HG02610 (cell line): ENCODE measurements at regions not wholly inside any gene's neighbourhood (a gene's known extent, or its start where the extent isn't known, plus 50 kb on each side); places are given as distances from the start of the nearest gene placed in this dataset.

ENCODE experiments used
- ATAC-seq: cut with Tn5 transposase; IDR thresholded peaks from one replicate; pipeline ENCODE4 v1.9.1; 2021; ENCODE audit warnings: mild to moderate bottlenecking, moderate library complexity; ENCODE audit not compliant: unreplicated experiment

- ATAC-seq = no peak
Measured at GRCh38 chr13:33454844-33455705, 169.5 kb upstream of the STARD13 start.

- no peak for ATAC-seq
Measured at GRCh38 chr13:33459702-33460101, 174.1 kb upstream of the STARD13 start.

DNA sequence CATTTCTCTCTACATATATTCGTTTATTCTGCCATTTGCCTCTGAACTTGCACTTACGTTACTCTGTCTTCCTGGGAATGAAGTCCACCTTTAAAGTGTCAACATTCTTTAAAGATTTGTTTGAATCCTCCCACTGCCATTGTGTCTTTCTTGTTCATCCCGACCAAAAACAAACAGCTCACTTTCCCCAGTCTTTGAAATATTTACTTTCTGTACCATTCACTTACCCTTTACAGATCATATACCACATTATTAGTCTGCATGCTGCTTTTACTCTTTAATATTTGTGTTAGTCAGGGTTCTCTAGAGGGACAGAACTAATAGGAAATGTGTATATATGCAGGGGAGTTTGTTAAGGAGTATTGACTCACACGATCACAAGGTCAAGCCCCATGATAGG, 176.6 kb upstream of the STARD13 start:
- ATAC-seq = no peak

DNA sequence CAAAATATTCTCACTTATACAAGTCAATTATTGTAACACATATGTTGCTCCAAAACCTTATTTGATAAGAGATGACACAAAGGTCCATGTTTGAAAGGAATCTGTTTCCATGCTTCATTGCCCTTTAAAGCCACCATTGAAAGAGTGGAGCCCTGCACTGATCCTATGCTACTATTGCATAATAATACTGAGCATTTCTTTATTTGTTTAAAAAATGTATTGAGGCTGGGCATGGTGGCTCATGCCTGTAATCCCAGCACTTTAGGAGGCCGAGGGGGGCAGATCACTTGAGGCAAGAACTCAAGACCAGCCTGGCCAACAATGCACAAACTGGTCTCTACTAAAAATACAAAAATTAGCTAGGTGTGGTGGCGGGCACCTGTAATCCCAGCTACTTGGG, 178.8 kb upstream of the STARD13 start:
- ATAC-seq = no peak

- ATAC-seq = no peak
Measured at GRCh38 chr13:33466262-33466661, 180.7 kb upstream of the STARD13 start.

- ATAC-seq = no peak
Measured at GRCh38 chr13:33467556-33467955, 182.0 kb upstream of the STARD13 start.

DNA sequence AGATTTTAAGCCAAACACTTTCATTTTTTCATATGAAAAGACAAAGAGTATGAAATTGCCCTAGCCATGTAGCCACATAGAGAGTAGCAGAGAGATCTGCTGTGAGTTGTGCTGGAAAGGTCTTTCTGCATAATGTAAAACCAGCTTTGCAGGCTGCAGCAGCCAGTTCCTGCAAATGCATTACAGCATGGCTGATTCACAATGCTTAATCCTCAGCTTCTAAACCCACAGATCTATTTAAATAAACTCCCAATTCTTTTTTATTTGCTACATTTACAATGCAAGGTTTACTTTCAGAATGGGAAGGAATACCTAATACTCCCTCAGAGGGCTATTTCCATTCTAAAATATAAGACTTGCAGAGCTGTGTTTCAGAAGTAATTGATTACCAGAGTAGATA, 185.6 kb upstream of the STARD13 start:
- no peak for ATAC-seq

DNA sequence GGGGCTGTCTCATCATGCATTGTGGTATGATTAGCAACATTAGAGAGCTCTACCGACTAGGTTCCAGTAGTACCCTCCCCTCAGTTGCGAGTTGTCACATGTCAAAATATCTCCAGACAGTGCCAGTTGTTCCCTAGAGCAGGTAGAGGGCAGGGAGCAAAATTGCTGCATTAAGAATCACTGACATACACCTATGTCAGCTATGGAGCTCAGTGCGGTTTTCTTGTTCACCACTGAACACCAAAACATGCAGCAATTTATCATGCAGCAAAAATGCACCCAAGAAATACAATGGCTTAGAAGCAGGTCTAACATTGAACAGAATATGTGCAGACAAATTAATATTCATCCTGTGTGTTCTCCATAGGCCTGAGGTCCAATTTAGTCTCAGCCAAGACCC, 186.9 kb upstream of the STARD13 start:
- ATAC-seq = no peak

DNA sequence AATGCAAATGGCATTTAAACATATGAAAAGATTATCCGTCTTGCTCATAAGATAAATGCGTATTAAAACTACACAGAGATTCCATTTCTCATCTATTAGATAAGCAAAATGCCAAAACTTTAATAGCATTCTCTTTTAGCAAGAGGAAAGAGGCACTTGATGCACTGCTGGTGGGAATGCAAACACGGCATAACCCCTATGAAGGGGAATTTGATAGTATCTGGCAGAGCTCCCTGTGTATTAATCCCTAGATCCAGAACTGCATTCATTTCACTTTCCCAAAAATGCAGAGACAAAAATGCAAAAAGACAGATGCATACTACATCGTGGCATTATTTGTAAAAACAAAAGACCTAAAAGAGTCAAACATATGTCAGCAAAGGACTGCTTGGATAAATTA, 193.6 kb upstream of the STARD13 start:
- no peak for ATAC-seq

DNA sequence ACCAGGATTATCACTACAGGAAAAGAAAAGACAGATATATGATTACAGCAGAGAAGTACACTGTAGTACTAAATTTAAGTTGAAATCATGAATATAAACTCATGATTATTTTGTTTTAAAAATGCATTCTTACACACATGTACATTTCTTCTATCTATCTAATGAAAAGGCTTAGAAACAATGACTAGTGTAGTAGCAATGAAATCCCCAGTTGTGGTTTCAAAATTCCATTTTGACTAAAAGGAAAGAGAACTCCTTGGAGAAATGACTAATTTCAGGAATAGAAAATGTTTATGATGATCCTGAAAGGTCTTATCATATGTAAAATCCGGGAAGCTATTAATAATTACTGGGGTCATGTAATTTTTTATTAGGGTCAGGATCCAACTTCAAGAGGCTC, 195.0 kb upstream of the STARD13 start:
- no peak for ATAC-seq

- ATAC-seq = no peak
Measured at GRCh38 chr13:33483471-33483870, 197.9 kb upstream of the STARD13 start.

DNA sequence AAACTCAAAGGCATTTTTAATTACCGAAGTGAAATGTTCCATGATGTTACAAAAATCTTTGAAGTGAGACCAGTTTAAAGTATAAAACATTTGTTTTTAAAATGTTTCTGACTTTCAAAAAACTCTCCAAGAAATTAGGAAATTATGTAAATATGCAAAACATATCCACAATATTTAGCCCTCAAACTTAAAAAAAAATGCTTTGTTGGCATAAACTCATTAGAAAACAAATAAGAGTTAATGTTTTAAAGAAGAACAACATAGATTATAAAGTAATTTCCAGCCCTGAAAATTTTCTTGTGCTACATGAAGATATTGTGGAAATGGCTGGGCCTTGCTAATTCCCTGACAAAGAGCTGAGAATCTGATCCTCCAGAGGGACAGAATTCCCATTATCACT, 199.7 kb upstream of the STARD13 start:
- ATAC-seq = no peak

DNA sequence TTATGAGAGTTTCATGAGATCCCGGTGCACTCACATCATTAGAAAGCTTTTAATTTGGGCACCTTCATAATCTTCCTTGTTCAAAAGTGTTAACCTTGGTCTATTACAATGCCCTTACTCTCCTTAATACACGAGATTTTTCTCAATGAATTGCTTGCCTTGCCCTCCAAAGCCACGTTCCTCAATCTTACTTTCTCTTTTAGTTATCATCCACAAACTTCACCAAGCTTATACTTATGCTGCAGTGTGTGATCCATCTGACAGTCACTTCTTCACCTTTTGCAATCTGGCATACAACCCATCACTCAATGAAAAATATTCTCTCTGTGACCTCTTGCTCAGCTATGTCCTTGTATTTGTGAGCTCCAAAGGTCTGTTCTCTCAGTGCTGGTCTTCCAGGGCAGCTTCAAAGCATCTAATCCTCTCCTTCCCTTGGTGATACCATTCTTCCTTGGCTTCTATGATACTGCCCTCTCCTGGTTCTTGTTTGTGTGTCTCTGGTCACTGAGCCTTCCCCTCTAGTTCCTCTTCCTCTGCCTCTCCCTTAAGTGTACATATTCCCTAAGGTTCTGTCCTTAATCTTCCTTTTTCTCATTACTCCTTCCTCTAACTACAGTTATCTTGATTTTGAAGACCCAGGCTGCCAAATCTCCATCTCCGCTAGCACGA, 202.2 kb upstream of the STARD13 start:
- ATAC-seq = no peak

- ATAC-seq = no peak
Measured at GRCh38 chr13:33489563-33489962, 204.0 kb upstream of the STARD13 start.

DNA sequence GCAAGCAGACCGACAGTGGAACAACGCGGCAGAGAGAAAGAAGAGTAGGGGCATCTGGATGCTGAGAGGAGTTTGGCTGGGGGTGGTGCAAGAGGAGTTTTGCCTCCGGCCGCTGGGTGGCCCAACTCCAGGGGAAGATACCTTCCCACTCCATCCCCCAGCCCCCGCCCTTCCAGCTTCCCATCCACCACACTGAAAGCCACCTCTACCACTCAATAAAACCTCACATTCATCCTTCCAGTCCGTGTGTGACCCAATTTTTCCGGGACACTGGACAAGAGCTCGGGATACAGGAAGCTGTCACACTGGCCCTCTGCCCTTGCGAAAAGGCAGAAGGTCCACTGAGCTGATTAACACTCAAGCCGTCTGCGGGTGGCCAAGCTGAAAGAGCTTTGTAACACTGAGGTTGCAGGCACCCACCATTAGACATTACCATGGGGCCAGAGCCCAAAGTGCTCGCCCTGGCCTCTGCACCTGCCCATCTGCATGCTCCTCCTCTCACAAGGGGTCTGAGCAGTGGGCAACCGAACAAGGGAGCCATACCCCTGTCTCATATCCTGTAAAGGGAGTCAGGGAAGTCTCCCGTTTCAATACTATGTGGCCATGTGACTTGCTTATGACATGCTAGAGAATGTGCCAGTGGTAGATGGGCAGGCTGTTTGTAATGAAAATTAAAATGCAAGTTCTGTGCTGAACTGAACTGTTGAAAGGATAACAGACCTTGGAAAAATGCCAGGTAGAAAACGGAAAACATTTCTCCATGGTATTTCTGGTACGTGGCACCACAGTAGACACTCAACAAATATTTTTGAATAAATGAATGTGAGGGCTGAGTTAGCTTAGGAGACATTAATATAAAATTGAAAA, 205.1 kb upstream of the STARD13 start:
- no peak for ATAC-seq

DNA sequence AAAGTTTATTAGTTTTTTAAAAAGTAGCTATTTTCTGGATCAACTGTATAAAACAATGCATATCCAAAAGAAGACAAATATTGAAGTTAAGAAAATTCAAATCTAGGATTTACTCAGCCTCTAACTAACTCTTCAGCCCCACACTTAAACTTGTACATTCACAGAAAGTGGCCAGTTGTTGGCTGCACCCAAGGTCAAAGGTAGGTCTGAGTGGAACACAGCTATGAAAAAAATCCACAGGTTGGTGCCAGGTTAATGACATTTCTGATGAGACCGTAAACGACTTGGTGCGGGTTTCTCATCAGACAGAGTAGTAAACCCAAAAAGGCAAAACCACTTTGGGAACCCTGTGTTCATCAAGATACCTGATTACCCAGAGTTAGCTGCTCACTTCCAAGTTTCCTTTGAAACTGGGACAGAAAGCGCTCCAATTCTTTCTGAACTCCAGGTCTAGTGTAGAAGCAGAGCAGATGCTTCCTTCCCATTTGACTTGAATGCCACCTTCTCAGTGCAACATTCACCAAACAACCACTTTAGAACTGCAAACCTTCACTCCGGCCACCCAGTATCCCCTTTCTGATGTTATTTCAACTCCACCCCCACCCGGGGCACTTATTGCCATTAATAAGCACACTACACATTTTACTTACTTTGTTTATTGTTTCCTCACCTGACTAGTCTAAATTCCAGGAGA, 208.3 kb upstream of the STARD13 start:
- ATAC-seq = no peak

GRCh38 chr13:33494596-33495204, 209.1 kb upstream of the STARD13 start:
- no peak for ATAC-seq

GRCh38 chr13:33496336-33496735, 210.8 kb upstream of the STARD13 start:
- no peak for ATAC-seq

GRCh38 chr13:33497146-33497845, 211.7 kb upstream of the STARD13 start:
- no peak for ATAC-seq

GRCh38 chr13:33508060-33508459, 222.5 kb upstream of the STARD13 start:
- no peak for ATAC-seq
